ENCODE measurements at regions not wholly inside any gene's neighbourhood (a gene's known extent, or its start where the extent isn't known, plus 50 kb on each side); places are given as distances from the start of the nearest gene placed in this dataset.

DNA sequence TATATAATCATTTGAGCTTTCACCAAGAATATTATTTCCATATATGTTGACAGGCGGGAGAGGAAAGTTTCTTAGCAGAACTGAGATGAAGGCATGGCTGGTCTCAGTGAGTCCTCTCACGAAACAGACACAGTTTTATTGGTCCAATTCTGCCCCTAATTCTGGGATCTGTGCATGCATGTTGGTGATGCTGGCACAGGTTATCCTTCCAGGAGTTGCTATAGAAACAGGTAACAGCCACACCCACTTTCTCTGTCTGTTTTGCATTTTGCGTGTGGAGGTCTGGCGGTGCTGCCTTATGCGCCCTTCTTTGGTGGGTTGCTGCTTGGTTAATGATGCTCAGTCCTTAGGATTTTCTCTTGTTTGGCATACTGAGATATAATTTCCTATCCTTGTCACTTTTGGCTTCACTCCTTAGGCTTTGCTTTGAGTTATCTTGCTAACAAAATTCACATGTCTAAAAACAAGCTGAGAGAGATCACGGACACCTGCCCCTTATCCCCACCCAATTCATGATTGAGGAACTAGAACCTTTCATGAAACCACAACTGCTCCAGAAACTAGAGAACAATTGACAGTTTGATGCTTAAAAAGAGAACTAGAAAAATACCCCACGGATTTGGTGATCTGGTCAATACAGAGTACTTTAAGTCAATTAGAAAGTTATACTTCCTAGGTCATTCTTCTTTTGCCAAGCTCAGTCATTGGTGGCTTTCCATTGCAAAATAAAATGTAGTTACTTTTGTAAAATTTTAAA is 189.3 kb downstream of the FAT3 start:
- TF ChIP-seq EZH2phosphoT487 (IDR thresholded peaks at IDR 0.05; ENCODE audit: insufficient read depth, low read depth) (no peak), EZH2 (IDR thresholded peaks at IDR 0.05; ENCODE audit: insufficient read depth, poor library complexity, severe bottlenecking) (no peak)

Data from GM23248 (cell line).